Fibroblast of lung (primary cell): ENCODE measurements at regions not wholly inside any gene's neighbourhood (a gene's known extent, or its start where the extent isn't known, plus 50 kb on each side); places are given as distances from the start of the nearest gene placed in this dataset.

Experiments
- DNase-seq, 2 donors: peaks; one replicate each; pipeline versions ENCODE4 v3.0.0 to v3.0.0-alpha.2; 2010; ENCODE audit warnings: low read depth in 2 of 2
- H2AFZ ChIP-seq: 2 replicates; pipeline ENCODE4 v1.5.1; 2012; ENCODE audit warnings: low read length, control low read depth, inconsistent platforms
- H3K27ac ChIP-seq: 2 replicates; pipeline ENCODE4 v1.5.1; 2011; ENCODE audit warnings: low read length, control low read depth; ENCODE audit not compliant: insufficient read depth
- H3K27me3 ChIP-seq: 2 replicates; pipeline ENCODE4 v1.5.1; 2011; ENCODE audit warnings: mild to moderate bottlenecking, low read length; ENCODE audit not compliant: control insufficient read depth, insufficient read depth
- H3K36me3 ChIP-seq: 2 replicates; pipeline ENCODE4 v1.5.1; 2011; ENCODE audit warnings: low read length; ENCODE audit not compliant: control insufficient read depth, insufficient read depth
- H3K4me1 ChIP-seq: 2 replicates; pipeline ENCODE4 v1.5.1; 2011; ENCODE audit warnings: low read length; ENCODE audit not compliant: control insufficient read depth, insufficient read depth; ENCODE audit errors: extremely low read depth
- H3K4me2 ChIP-seq: 2 replicates; pipeline ENCODE4 v1.5.1; 2011; ENCODE audit warnings: low read length, control low read depth; ENCODE audit not compliant: insufficient read depth; ENCODE audit errors: extremely low read depth
- H3K4me3 ChIP-seq, 4 experiments: fragments of 200-600 bp in 1 of 4; sonication (generic) in 1 of 4; replicated peaks in 1 of 4; 2 replicates each; pipeline ENCODE4 v1.5.1; 2011 to 2016; ENCODE audit warnings: low read length in 4 of 4, low read depth in 3 of 4, mild to moderate bottlenecking in 3 of 4, control low read depth in 2 of 4, inconsistent platforms in 1 of 4, mixed read lengths in 1 of 4; ENCODE audit not compliant: insufficient read depth in 1 of 4; ENCODE audit errors: control extremely low read depth in 1 of 4
- H3K79me2 ChIP-seq: 2 replicates; pipeline ENCODE4 v1.5.1; 2012; ENCODE audit warnings: mild to moderate bottlenecking, low read length, inconsistent platforms; ENCODE audit not compliant: control insufficient read depth, insufficient read depth
- H3K9ac ChIP-seq: 2 replicates; pipeline ENCODE4 v1.5.1; 2011; ENCODE audit warnings: mild to moderate bottlenecking, low read length, control low read depth; ENCODE audit not compliant: insufficient read depth
- H3K9me3 ChIP-seq: 2 replicates; pipeline ENCODE4 v1.5.1; 2012; ENCODE audit warnings: low read depth, low read length; ENCODE audit not compliant: control insufficient read depth, insufficient read depth
- H4K20me1 ChIP-seq: 2 replicates; pipeline ENCODE4 v1.5.1; 2011; ENCODE audit warnings: low read length; ENCODE audit not compliant: control insufficient read depth, insufficient read depth; ENCODE audit errors: extremely low read depth
- EZH2 ChIP-seq: IDR thresholded peaks from 2 replicates; pipeline ENCODE4 v1.5.1; 2012; ENCODE audit warnings: low read length, control low read depth, mild to moderate bottlenecking; ENCODE audit errors: missing control alignments
- TF ChIP-seq, protein P1 (sequence below), 2 donors: IDR thresholded peaks in 1 of 2; conservative IDR thresholded peaks in 1 of 2; 1 replicate in 1 of 2; 2 replicates in 1 of 2; pipeline ENCODE4 v1.5.1; 2011 to 2012; ENCODE audit warnings: low read length in 2 of 2, control low read depth in 1 of 2, inconsistent platforms in 1 of 2, low read depth in 1 of 2, mild to moderate bottlenecking in 1 of 2

DNA sequence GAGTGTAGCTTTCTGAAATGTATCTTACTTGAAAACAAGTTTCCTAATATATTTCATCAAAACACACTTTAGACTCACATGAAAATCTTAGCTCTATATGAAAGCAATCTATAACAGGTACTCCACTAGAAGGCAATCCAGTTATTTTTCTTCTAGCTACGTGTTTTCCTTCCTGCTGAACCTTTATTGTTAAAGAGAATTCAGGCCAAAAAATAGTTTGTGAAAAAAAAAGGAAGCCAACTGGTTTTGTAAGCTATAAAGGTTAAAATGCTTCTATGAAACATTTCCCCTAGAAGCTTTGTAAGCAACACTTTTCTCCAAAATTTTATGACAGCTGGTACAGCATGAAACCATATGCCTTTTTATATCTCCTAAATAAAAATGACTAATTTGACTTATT is 304.7 kb upstream of the DIAPH2 start:
- no peak for TF ChIP-seq EZH2
- TF ChIP-seq, protein P1, sequence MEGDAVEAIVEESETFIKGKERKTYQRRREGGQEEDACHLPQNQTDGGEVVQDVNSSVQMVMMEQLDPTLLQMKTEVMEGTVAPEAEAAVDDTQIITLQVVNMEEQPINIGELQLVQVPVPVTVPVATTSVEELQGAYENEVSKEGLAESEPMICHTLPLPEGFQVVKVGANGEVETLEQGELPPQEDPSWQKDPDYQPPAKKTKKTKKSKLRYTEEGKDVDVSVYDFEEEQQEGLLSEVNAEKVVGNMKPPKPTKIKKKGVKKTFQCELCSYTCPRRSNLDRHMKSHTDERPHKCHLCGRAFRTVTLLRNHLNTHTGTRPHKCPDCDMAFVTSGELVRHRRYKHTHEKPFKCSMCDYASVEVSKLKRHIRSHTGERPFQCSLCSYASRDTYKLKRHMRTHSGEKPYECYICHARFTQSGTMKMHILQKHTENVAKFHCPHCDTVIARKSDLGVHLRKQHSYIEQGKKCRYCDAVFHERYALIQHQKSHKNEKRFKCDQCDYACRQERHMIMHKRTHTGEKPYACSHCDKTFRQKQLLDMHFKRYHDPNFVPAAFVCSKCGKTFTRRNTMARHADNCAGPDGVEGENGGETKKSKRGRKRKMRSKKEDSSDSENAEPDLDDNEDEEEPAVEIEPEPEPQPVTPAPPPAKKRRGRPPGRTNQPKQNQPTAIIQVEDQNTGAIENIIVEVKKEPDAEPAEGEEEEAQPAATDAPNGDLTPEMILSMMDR (conservative IDR thresholded peaks at IDR 0.05 in 1 of 2, IDR thresholded peaks at IDR 0.05 in 1 of 2; ENCODE audit: low read depth in 1 of 2, low read length in 2 of 2) = no peak
- Histone ChIP-seq H2AFZ (no peak overlapping the region), H3K4me3 (no peak overlapping the region), H3K9me3 (no peaks in the 10 kb centered on the region), H3K27me3 (no peaks in the 10 kb centered on the region), H3K79me2 (no peaks in the 10 kb centered on the region), H3K4me2 (no peak overlapping the region), H3K9ac (no peak overlapping the region), H3K27ac (no peak overlapping the region), H3K36me3 (no peaks in the 10 kb centered on the region), H4K20me1 (no peaks in the 10 kb centered on the region), H3K4me1 (no peaks in the 10 kb centered on the region)
- DNase-seq = no peak

DNA sequence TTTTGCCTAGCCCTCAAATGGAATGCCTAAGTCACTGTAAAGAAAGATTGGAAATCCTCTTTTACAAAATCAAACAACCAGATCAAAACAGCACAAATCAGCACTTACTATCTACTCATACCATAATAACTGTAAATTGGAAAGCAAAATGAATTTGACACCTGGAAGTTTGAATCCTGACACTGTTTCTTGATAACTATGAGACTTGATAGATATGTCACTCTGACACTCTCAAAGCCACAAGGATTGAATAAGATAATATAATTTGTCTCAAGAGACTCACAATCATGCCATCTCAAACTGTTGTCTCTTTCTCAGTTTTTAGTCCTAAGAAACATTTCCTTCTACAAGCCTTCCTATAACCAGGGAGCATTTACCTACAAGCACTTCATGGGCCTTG is 302.6 kb upstream of the DIAPH2 start:
- Histone ChIP-seq H3K4me3 (no peak overlapping the region), H3K79me2 (no peaks in the 10 kb centered on the region), H3K27ac (no peak overlapping the region), H3K4me1 (no peaks in the 10 kb centered on the region), H3K9ac (no peak overlapping the region), H3K36me3 (no peaks in the 10 kb centered on the region), H4K20me1 (no peaks in the 10 kb centered on the region), H3K27me3 (no peaks in the 10 kb centered on the region), H2AFZ (no peak overlapping the region), H3K4me2 (no peak overlapping the region), H3K9me3 (no peaks in the 10 kb centered on the region)
- DNase-seq = no peak
- TF ChIP-seq EZH2 = no peak
- TF ChIP-seq, protein P1 (conservative IDR thresholded peaks at IDR 0.05 in 1 of 2, IDR thresholded peaks at IDR 0.05 in 1 of 2; ENCODE audit: low read depth in 1 of 2, low read length in 2 of 2) = no peak

DNA sequence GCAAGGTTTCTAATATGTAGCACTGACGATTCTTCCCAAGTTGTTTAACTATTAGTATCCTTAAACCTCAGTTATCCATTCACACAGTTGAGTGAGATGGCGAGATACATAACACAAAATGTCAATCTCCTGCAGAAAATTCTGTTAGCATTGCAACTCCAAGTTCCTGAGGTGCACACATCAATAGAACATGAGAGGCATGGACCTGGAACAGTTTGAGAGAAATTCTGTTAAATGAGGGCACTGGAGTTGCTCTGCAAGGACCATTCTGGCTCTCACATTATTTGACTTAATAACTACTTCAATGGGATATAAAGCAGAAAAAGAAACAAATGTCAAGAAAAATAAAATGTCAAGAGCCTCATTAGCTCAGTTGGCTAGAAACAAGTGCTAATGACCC is 301.2 kb upstream of the DIAPH2 start:
- no peak overlapping the region for H3K9ac ChIP-seq
- no peak overlapping the region for H3K4me2 ChIP-seq
- H3K79me2 ChIP-seq = no peaks in the 10 kb centered on the region
- H3K4me1 ChIP-seq = no peaks in the 10 kb centered on the region
- H3K36me3 ChIP-seq = no peaks in the 10 kb centered on the region
- no peak overlapping the region for H2AFZ ChIP-seq
- no peak overlapping the region for H3K27ac ChIP-seq
- no peak overlapping the region for H3K4me3 ChIP-seq
- no peaks in the 10 kb centered on the region for H3K27me3 ChIP-seq
- H3K9me3 ChIP-seq = no peaks in the 10 kb centered on the region
- TF ChIP-seq EZH2 = no peak
- TF ChIP-seq, protein P1 (conservative IDR thresholded peaks at IDR 0.05 in 1 of 2, IDR thresholded peaks at IDR 0.05 in 1 of 2; ENCODE audit: low read depth in 1 of 2, low read length in 2 of 2) = no peak
- DNase-seq = no peak
- H4K20me1 ChIP-seq = no peaks in the 10 kb centered on the region
